Omental fat pad (tissue), 3 donors: ENCODE measurements at regions not wholly inside any gene's neighbourhood (a gene's known extent, or its start where the extent isn't known, plus 50 kb on each side); places are given as distances from the start of the nearest gene placed in this dataset.

Experiments
- ATAC-seq: fragments of 150-250 bp; one replicate; pipeline ENCODE4 v1.9.1; 2016; ENCODE audit warnings: mild to moderate bottlenecking, moderate library complexity; ENCODE audit not compliant: low FRiP score
- DNase-seq: peaks from one replicate; pipeline ENCODE4 v3.0.0-alpha.2; 2019; ENCODE audit warnings: low spot score
- CTCF ChIP-seq, 3 donors: fragments of 450-650 bp; IDR thresholded peaks; one replicate each; pipeline ENCODE4 v1.5.1; 2016 to 2017; ENCODE audit warnings: antibody characterized with exemption in 3 of 3, mild to moderate bottlenecking in 3 of 3, moderate library complexity in 2 of 3

GRCh38 chr6:19312241-19312978 is 524.8 kb upstream of the ID4 start:
- ATAC-seq (no peak), DNase-seq (no peak)
- no peak for TF ChIP-seq CTCF (IDR thresholded peaks at IDR 0.05)

- DNase-seq: no peak
- no peak for TF ChIP-seq CTCF (IDR thresholded peaks at IDR 0.05)
- no peak for ATAC-seq
Observed at GRCh38 chr6:19317431-19317986, 519.7 kb upstream of the ID4 start.

- ATAC-seq (no peak), DNase-seq (no peak)
Observed at GRCh38 chr6:19319005-19319404, 518.2 kb upstream of the ID4 start.

GRCh38 chr6:19320111-19320581 is 517.0 kb upstream of the ID4 start:
- no peak for TF ChIP-seq CTCF (IDR thresholded peaks at IDR 0.05)
- ATAC-seq (no peak), DNase-seq (no peak)

More at GRCh38 chr6:19319005-19319404, 518.2 kb upstream of the ID4 start:
- TF ChIP-seq CTCF (IDR thresholded peaks at IDR 0.05): no peak

GRCh38 chr6:19322691-19323485 is 514.3 kb upstream of the ID4 start:
- ATAC-seq (peak; percentile 41), DNase-seq (no peak)
- no peak for TF ChIP-seq CTCF (IDR thresholded peaks at IDR 0.05)

GRCh38 chr6:19324376-19324775 is 512.8 kb upstream of the ID4 start:
- DNase-seq: no peak
- no peak for ATAC-seq
- TF ChIP-seq CTCF (IDR thresholded peaks at IDR 0.05): no peak
